HT1080 (cell line): ENCODE measurements at regions not wholly inside any gene's neighbourhood (a gene's known extent, or its start where the extent isn't known, plus 50 kb on each side); places are given as distances from the start of the nearest gene placed in this dataset.
"Not testable (repeated sequence)": the region's sequence is repeated elsewhere in the genome, so short reads cannot be mapped to it uniquely, and the experiment has no call there.

ENCODE experiments used
- DNase-seq: peaks from one replicate; pipeline ENCODE4 v3.0.0-alpha.2; 2015; ENCODE audit warnings: low read depth

DNA sequence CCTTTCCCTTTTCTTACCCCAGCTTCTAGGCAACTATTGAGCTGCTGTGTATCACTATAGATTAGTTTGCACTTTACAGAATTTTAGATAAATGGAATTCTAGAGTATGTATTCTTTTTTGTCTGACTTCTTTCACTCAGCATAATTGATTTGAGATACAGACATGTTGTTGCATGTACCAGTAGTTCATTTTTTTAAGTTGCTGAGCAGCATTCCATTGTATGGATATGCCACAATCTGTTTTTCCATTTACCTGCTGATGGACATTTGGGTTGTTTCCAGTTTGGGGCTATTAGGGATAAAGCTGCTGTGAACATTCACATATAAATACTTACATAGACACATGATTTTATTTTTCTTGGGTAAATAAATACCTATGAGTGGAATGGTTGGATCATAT, 135.7 kb downstream of the IGF1 start:
- no peak for DNase-seq

DNA sequence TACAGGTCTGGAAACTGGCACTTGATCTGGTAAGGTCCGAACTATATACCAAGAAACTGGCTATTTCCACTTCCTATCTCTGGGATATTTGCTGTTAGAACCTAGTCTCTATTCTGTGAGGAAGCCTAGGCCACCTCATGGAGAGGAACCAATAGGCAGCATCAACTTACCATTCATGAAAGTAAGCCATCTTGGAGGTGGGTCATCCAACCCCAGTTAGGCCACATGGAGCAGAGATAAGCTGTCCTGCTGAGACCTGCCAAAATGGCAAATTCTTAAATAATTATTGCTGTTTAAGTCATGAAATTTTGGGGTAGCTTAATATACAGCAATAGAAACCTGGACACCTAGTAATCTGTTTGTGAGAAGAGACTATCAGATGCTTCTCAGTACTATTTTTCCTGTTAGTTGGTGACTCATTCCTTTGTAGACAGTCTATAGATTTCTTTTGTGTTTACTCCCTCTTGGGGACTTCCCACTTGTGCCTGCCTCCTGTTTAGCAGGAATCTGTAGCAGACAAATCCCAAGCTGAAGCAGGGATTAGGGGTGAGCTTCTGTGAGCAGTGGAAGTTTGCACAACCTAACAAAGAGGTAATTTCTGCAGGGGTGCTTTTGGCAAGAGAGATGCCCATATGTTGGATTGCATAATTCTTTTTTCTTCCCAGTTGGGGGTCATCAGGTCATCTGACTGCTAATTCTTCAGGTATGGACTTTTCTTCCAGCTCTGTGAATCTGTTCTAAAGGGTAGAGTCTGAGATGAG, 136.8 kb downstream of the IGF1 start:
- peak; percentile 10 for DNase-seq

DNA sequence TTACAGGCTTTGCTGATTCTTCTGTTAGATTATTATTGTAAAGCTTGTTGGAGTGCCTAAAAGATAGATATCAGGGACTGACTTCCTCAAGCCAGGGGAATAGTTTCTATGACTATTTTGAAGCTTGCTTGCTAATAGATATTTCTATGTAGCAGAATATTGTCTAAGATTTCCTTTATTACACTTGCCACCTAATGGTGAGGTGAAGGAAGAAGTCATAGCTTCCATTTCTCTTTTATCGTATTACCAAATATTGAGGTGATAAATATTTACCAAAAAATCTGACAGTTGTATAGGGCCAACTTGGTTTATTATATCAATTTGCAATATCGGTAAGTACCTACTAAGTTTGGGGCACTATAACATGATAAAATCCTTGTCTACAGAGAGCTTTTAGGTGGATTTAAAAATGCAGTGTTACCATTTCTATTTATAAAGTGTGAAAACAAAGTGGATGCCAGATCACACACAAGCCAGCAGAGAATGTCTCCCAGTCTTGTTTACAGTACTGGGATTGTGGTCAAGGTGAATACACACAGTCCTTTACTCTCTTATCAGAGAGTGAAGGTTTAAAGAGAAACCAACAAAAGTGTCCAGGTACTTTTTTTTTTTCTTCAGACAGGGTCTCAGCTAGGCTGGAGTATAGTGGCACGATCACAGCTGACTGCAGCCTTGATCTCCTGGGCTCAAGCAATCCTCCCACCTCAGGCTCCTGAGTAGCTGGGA, 137.9 kb downstream of the IGF1 start:
- DNase-seq = no peak

DNA sequence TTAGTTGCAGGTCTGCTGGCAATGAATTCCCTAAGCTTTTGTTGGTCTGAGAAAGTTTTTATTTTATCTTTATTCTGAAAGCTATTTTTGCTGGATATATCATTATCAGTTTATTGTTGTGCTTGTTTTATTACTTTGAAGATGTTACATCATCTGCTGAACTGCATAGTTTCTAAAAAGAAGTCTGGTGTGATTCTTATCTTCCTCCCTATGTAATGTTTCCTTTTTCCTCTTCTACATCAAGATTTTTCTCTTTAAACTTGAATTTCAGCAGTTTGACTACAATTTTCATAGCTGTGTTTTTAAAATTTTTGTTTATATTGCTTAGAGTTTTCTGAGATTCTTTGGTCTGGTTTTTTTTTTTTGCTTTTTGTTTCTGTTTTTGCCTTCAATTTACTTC, 137.1 kb upstream of the PMCH start:
- no peak for DNase-seq

DNA sequence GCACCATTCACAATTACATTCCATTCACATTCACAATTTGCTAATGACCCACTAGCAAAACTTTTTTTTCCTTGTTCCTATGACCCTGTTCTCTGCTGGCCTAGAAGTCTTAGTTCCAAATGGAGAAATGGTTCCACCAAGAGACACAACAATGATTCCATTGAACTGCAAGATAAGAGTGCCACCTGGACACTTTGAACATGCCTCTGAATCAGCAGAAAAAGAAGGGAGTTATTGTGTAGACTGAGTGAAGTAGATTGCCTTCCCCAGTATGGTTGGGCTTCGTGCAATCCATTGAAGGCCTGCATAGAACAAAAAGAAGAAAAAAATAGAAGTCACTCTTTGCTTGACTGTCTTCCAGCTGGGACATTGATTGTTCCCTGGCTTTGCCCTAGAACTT, 133.8 kb upstream of the PMCH start:
- no peak for DNase-seq

DNA sequence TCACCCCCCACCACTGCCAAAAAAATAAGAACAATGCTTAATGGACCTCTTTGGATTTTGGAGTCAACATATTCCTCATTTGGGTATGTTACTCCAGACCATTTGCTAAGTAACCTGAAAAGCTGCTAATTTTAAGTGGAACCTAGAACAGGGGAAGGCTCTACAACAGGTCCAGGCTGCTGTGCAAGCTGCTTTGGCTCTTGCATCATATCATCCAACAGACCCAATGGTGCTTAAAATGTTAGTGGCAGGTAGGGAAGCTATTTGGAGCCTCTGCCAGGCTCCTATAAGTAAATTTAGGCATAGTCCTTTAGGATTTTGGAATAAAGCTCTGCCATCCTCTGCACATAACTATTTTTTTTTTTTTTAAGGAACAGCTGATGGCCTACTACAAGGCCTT, 132.2 kb upstream of the PMCH start:
- DNase-seq = no peak

DNA sequence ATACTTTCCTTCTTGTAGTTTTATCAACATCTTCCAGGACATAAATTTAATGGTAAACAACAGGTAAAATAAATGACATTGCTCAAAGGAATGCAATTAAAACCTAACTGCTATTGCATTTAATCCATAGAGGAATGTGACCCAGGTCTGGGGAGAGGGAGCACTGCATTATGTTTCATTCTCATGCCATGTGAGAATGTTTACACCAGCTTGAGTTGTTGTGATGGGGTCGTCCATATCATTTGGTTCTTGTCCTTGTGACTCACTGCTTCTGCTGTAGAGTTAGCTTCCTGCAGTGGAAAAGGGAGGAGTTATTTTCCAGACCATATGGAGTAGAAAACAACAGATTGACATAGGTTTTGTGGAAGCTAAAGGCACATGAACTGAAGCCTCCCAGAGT, 129.3 kb upstream of the PMCH start:
- peak; percentile 11 for DNase-seq

DNA sequence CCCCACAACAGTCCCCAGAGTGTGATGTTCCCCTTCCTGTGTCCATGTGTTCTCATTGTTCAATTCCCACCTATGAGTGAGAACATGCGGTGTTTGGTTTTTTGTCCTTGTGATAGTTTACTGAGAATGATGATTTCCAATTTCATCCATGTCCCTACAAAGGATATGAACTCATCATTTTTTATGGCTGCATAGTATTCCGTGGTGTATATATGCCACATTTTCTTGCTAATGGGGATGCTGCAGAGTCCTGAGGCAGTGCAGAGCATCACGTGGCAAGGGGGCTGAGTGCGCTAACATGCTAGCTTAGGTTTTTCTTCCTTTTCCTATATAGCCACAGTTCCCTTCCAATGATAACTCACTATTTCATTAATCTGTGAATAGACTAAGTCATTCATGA, 127.5 kb upstream of the PMCH start:
- DNase-seq = not testable (repeated sequence)

DNA sequence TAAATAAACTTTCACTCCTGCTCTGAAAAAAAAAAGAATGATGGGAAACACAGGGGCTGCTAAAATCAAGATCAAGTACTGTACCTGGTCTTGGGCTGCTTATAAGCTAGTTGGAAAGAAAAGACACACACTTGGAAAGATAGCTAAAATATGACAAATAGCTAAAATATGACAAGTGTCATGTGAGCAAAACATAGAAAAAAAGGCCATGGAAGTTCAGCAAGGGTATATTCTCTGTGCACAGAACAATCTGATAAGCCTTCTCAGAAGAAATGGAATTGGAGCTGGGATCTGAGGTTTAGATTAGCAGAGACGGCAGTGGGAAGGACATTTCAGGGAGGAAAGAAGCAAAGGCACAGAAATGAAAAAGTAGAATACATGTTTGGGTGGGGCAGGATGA, 126.2 kb upstream of the PMCH start:
- no peak for DNase-seq

DNA sequence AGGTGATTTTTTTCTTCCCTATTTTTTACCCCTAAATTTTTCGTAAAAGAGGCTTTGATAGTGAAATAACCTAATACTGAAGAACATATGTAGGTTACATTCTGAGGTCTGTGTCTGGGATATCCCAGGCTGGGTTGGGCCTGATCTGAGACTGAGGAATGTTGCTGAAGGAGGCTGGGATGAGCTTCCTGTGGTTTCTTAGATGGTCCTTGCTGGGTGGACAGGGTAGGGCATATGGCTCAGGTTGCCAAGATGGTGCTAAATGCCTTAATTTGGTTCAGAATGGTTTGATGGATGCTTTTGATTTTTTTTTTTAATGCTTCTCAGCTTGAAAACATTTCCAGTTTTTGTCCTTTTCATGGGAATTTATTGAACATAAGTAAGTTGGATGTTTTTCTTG, 124.6 kb upstream of the PMCH start:
- no peak for DNase-seq

DNA sequence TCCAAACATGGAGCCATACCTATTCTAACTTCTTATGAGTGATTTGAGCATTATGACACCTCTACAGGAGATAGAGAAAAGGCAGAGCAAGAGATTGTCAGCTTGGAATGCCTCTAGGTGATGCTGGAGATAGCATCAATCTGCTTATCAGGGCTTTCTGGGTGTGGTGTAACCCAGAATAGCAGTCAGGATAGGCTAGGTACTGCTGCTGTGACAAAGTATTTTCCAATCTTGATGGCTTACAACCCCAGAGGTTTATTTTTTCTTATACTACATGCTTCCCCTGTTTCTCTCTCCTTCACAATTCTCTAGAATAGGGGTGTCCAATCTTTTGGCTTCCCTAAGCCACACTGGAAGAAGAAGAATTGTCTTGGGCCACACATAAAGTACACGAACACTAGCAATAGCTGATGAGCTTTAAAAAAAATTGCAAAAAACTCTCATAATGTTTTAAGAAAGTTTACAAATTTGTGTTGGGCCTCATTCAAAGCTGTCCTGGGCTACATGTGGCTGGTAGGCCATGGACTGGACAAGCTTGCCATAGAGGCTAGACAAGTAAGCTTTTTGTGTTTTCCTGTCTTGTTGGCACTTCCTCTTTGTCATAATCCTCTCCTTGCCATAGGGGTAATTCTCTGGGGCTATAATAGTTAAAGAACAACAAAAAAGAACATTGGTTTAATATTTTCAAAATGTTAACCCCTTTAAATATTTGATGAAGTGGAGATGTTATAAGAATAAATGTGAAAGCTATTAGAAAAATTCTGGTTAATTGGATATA, 123.9 kb upstream of the PMCH start:
- DNase-seq = no peak

DNA sequence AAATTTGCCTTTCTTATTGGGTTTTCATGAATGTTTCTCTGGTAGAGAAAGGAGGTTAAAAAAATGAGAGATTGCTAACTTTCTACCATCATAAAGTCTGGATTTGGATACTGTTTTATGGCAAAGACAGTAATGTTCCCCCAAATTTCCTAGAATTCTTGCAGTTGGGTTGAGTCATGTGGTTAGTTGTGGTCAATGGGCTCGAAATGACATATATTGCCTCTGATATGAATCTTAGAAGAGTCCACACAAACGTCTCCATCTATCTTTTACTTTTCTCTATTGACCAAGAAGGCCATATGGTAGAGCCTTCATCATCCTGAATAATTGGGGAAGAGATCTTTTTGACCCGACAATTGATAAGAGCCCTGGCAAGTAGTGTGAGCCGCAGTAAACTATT, 119.5 kb upstream of the PMCH start:
- DNase-seq = no peak

DNA sequence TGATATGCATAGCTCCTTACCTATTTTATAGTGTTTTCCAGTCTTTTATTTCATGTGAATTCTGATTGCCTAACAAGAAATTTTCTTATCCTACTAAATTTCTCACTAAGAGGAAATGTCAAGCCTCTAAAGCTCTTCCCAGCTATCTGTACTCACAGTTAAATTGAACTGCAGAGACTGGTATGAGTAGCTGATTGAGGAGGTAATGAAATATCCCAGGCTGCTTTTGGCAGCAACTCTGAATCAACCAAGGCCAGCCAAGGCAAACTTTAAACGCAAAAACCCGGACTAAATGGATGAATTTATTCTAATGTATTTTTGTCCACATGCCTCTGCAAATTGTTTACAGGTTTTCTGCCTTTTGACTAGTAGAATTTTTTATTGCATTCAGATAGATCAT, 119.1 kb upstream of the PMCH start:
- DNase-seq = no peak

DNA sequence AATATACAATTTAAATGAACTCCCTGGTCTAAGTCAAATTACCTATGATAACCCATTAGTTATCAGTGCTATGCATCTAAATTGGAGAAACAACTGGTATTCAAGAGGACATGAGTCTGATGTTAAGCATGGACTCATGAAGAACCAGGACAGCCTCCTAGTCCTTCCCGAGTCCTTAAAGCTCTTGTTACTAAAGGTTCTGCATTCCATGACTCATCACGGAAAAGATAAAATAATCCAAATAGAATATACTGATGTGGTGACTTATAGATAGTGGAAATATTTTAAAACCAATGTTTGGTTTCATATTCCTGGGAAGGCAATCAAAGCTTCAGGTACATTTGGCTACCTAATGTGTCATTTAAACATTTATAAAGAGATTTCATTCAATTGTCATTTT, 117.2 kb upstream of the PMCH start:
- peak; percentile 10 for DNase-seq

DNA sequence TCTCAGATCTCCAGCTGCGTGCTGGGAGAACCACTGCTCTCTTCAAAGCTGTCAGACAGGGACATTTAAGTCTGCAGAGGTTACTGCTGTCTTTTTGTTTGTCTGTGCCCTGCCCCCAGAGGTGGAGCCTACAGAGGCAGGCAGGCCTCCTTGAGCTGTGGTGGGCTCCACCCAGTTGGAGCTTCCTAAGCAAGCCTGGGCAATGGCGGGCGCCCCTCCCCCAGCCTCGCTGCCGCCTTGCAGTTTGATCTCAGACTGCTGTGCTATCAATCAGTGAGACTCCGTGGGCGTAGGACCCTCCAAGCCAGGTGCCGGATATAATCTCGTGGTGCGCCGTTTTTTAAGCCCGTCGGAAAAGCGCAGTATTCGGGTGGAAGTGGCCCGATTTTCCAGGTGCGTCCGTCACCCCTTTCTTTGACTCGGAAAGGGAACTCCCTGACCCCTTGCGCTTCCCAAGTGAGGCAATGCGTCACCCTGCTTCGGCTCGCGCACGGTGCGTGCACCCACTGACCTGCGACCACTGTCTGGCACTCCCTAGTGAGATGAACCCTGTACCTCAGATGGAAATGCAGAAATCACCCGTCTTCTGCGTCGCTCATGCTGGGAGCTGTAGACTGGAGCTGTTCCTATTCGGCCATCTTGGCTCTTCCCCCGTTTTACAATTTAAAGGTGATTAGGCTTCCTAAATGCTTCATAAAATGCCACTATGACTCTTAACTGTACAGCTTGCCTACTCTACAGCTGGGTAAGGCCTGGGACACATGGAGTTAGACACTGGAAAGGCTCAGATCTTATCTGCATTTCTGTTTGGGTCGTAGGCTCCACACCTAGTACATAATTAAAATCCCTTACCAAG, 115.7 kb upstream of the PMCH start:
- not testable (repeated sequence) for DNase-seq

DNA sequence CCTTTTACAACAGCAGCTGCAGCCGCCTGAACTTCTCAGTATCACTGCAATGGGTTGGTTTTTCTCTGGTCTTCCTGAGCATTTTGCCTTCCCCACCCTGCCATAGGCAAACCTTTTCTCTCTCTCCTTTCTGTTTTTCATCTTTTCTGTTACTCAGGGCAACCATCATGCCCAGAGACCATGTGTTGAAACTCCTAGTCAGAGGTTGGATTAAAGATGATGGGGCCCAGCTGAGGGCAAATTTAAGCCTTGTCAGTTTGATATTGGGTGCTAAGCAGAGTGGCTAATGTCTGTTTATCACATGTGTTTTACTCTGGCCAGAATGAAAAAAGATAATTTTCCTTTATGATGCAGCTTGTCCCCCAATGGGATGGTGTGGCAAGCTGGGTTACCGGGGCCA, 107.9 kb upstream of the PMCH start:
- no peak for DNase-seq

DNA sequence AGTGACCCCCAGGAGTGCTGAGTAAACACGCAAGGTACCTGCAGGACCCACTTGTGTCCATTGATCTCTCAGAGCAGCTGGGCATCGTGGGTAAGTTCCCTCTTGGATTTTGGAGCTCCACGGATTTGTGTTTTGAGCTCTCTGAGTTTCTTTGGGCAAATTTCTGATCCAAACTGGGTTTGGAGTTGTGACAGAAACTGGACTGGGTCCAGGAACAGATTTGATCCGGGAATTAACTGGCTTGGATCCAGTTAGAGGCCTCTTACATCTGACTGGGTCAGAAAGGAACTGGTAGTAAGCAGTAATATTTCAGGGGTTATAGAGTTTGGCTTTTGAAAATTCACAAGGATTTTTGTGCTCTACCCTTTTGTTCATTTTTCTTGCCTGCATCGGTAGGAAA, 107.0 kb upstream of the PMCH start:
- not testable (repeated sequence) for DNase-seq

DNA sequence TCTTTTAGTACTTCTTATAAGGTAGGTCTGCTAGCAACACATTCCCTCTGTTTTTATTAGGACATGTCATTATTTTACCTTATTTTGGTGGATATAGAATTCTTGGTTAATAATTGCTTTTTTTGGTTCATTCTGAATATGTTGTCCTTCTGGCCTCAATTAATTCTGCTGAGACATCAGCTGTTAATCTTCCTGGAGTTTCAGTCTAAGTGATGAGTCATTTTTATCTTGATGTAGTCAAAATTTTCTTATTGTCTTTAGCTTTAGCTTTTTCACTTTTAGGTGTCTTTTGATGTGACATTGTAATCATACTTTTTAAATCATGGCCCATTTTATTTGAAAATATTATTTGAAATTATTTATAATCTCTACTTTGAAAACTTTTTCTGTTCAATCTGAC, 104.9 kb upstream of the PMCH start:
- DNase-seq = no peak

DNA sequence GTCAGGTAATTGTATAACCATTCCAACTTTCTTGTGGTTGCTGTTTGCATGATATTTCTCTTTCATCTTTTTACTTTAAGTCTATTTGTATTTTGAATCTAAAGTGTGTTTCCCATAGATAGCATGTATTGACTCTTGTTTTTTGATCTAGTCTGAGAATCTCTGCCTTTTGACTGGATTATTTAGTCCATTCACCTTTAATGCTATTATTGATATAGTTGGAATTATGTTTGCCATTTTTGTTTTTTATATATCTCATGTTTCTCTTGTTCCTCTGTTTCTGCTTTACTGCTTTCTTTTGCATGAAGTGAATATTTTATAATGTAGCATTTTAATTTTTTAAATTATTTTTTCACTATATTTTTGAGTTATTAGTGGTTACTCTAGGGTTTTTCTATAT, 103.9 kb upstream of the PMCH start:
- no peak for DNase-seq

DNA sequence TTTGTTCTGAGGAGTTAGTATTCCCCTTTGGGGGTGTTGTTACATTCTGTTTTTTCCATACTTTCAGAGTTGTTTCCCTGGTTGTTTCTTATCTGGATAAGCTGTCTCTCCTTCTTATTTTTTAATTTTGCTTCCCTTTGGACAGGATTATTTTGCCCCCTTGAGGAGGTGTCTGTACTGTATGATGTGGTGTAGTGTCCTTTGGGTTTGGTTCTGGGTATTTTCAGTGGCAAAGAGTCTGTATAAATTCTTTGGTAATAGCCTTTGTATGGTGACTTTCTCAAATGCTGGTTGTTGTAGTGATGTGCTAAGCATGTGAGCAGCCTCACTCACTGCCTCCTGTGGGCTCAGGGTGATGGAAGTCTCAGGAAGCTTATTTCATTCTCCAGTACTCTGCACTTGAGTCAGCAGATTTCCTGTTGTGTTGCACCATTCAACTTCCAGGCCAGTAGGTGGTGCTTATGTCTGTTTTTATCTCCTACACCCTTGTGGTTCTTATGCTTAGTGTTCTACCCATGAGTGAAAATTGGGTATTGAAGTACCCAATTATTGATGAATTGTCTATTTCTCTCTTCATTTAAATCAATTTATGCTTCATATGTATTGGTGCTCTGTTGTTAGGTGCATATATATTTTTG, 103.3 kb upstream of the PMCH start:
- DNase-seq = peak; percentile 79

DNA sequence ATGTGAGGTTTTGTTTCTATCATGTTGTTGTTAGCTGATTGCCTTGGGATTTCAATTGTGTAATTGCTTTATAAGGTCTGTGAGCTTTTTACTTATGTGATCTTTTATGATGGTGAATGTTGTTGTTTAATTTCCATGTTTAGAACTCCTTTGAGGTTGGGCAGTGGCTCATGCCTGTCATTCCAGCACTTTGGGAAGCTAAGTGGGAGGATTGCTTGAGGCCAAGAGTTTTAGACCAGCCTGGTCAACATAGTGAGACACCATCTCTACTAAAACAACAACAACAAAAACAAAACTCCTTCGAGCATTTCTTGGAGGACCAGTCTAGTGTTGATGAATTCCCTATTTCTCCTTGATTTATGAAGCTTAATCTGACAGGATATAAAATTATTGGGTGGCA, 102.1 kb upstream of the PMCH start:
- DNase-seq = no peak
